Astrocyte of the spinal cord (primary cell): ENCODE measurements at regions not wholly inside any gene's neighbourhood (a gene's known extent, or its start where the extent isn't known, plus 50 kb on each side); places are given as distances from the start of the nearest gene placed in this dataset.

Experiments
- DNase-seq: peaks from one replicate; pipeline ENCODE4 v3.0.0; 2011; ENCODE audit warnings: low read depth, low spot score
- H3K4me3 ChIP-seq: 2 replicates; pipeline ENCODE4 v1.5.1; 2011; ENCODE audit warnings: low read depth, mild to moderate bottlenecking, low read length, moderate library complexity
- CTCF ChIP-seq: IDR thresholded peaks from 2 replicates; pipeline ENCODE4 v1.5.1; 2012; ENCODE audit warnings: low read depth, mild to moderate bottlenecking, low read length, inconsistent platforms
- in situ Hi-C: cut with HindIII; loops from 2 replicates; pipeline ENCODE4 v1.10.0; 2017; ENCODE audit warnings: low sequenced_read_pairs

GRCh38 chr10:111756217-111757061 is 427.1 kb downstream of the GPAM start:
- TF ChIP-seq CTCF: no peak
- H3K4me3 ChIP-seq: no peak overlapping the region
- in situ Hi-C loops: no loop called here
- DNase-seq: peak; percentile 4

GRCh38 chr10:111758593-111758992 is 425.0 kb downstream of the GPAM start:
- no peak for DNase-seq
- no peak overlapping the region for H3K4me3 ChIP-seq
- in situ Hi-C loops: no loop called here
- no peak for TF ChIP-seq CTCF

- H3K4me3 ChIP-seq: no peak overlapping the region
- no peak for DNase-seq
- no peak for TF ChIP-seq CTCF
- in situ Hi-C loops: no loop called here
Observed at GRCh38 chr10:111762114-111762513, 421.5 kb downstream of the GPAM start.

- in situ Hi-C loops: no loop called here
- no peak for TF ChIP-seq CTCF
- H3K4me3 ChIP-seq: no peak overlapping the region
- DNase-seq: no peak
Observed at GRCh38 chr10:111765216-111765615, 418.3 kb downstream of the GPAM start.

- no peak for DNase-seq
- in situ Hi-C loops: no loop called here
- no peak for TF ChIP-seq CTCF
- H3K4me3 ChIP-seq: no peak overlapping the region
Observed at GRCh38 chr10:111766464-111766863, 417.1 kb downstream of the GPAM start.

GRCh38 chr10:111767661-111768060 is 415.9 kb downstream of the GPAM start:
- no peak overlapping the region for H3K4me3 ChIP-seq
- no peak for DNase-seq
- in situ Hi-C loops: no loop called here
- TF ChIP-seq CTCF: no peak
